ENCODE measurements at regions not wholly inside any gene's neighbourhood (a gene's known extent, or its start where the extent isn't known, plus 50 kb on each side); places are given as distances from the start of the nearest gene placed in this dataset.

- intact Hi-C loops (cut with DNase I; ENCODE audit: low total_unique reads) = no loop called here
- Histone ChIP-seq H3K36me3 (no peaks in the 10 kb centered on the region), H3K4me3 (no peak overlapping the region), H3K4me1 (no peaks in the 10 kb centered on the region), H3K27ac (no peak overlapping the region), H3K27me3 (peaks cover 0 to 4% of the 10 kb centered on the region in 2 donors), H3K9me3 (no peaks in the 10 kb centered on the region)
- no peak for DNase-seq
- TF ChIP-seq POLR2A (IDR thresholded peaks at IDR 0.05) (no peak), CTCF (IDR thresholded peaks at IDR 0.05) (no peak)
Observed at GRCh38 chr15:46795685-46796084, 921.6 kb upstream of the SEMA6D start.

GRCh38 chr15:46808834-46809233 lies 908.5 kb upstream of the SEMA6D start:
- H3K9me3 ChIP-seq = no peaks in the 10 kb centered on the region
- H3K27ac ChIP-seq = no peak overlapping the region
- intact Hi-C loops (cut with DNase I; ENCODE audit: low total_unique reads) = no loop called here
- no peaks in the 10 kb centered on the region for H3K36me3 ChIP-seq
- H3K27me3 ChIP-seq = no peaks in the 10 kb centered on the region
- no peak overlapping the region for H3K4me3 ChIP-seq
- H3K4me1 ChIP-seq = no peaks in the 10 kb centered on the region
- no peak for DNase-seq
- TF ChIP-seq CTCF (IDR thresholded peaks at IDR 0.05) (no peak), POLR2A (IDR thresholded peaks at IDR 0.05) (no peak)

- H3K36me3 ChIP-seq = no peaks in the 10 kb centered on the region
- no peak for TF ChIP-seq POLR2A (IDR thresholded peaks at IDR 0.05)
- no peak for TF ChIP-seq CTCF (IDR thresholded peaks at IDR 0.05)
- H3K4me1 ChIP-seq = no peaks in the 10 kb centered on the region
- H3K27me3 ChIP-seq = no peaks in the 10 kb centered on the region
- intact Hi-C loops (cut with DNase I; ENCODE audit: low total_unique reads) = no loop called here
- no peak overlapping the region for H3K4me3 ChIP-seq
- no peak overlapping the region for H3K27ac ChIP-seq
- H3K9me3 ChIP-seq = no peaks in the 10 kb centered on the region
- DNase-seq = no peak
Observed at GRCh38 chr15:46815240-46815639, 902.1 kb upstream of the SEMA6D start.

- DNase-seq = no peak
- H3K27me3 ChIP-seq = no peaks in the 10 kb centered on the region
- intact Hi-C loops (cut with DNase I; ENCODE audit: low total_unique reads) = no loop called here
- H3K4me1 ChIP-seq = no peaks in the 10 kb centered on the region
- H3K27ac ChIP-seq = no peak overlapping the region
- no peaks in the 10 kb centered on the region for H3K36me3 ChIP-seq
- TF ChIP-seq POLR2A (IDR thresholded peaks at IDR 0.05) = no peak
- TF ChIP-seq CTCF (IDR thresholded peaks at IDR 0.05) = no peak
- H3K4me3 ChIP-seq = no peak overlapping the region
- no peaks in the 10 kb centered on the region for H3K9me3 ChIP-seq
Observed at GRCh38 chr15:46815765-46816164, 901.5 kb upstream of the SEMA6D start.

- no peak for DNase-seq
- no peaks in the 10 kb centered on the region for H3K36me3 ChIP-seq
- H3K27ac ChIP-seq = no peak overlapping the region
- intact Hi-C loops (cut with DNase I; ENCODE audit: low total_unique reads) = no loop called here
- no peaks in the 10 kb centered on the region for H3K27me3 ChIP-seq
- no peaks in the 10 kb centered on the region for H3K4me1 ChIP-seq
- H3K4me3 ChIP-seq = no peak overlapping the region
- no peaks in the 10 kb centered on the region for H3K9me3 ChIP-seq
- no peak for TF ChIP-seq POLR2A (IDR thresholded peaks at IDR 0.05)
- TF ChIP-seq CTCF (IDR thresholded peaks at IDR 0.05) = no peak
Observed at GRCh38 chr15:46848704-46849103, 868.6 kb upstream of the SEMA6D start.

All from uterus (tissue), 3 donors.